GM18519 (cell line): ENCODE measurements at regions not wholly inside any gene's neighbourhood (a gene's known extent, or its start where the extent isn't known, plus 50 kb on each side); places are given as distances from the start of the nearest gene placed in this dataset.

Experiments
- ATAC-seq: cut with Tn5 transposase; IDR thresholded peaks from one replicate; pipeline ENCODE4 v1.9.1; 2021; ENCODE audit warnings: mild to moderate bottlenecking, moderate library complexity; ENCODE audit not compliant: unreplicated experiment, low FRiP score

DNA sequence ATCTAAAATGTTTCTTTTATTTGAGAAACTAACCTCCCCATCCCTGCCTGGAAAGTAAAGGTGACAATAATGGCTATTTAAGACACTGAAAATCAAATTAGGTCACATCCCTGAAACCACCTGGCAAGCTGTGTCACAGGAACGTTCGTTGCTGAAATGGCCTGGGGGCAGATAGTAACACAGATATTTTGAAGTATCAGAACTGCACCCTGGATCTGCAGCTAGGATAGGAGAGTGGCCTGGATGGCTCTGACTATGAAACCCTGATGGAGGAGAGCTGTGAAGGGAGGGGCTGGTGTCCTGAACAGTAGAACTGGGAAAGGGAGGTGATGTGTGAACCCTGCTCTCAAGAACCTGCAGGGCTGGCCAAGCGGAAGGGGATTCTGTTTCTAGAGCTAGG lies 648.3 kb upstream of the CFAP20DC start:
- no peak for ATAC-seq

DNA sequence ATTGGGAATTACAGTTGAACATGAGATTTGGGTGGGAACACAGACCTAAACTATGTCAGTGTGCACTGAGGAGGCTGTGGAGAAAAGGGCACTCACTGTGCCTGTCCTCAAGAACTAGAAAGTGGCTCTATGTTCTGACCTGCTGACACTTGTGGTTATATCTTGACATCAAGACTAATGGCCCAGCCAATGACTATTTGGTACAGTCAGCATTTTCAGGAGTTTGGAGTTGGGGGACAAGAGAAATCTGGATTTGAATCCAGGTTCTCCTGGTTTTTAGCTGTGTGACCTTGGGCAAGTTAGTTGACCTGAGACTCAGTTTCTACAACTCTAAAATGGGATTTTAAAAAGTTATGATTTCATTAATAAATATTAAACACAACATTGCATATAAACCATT lies 647.0 kb upstream of the CFAP20DC start:
- no peak for ATAC-seq

DNA sequence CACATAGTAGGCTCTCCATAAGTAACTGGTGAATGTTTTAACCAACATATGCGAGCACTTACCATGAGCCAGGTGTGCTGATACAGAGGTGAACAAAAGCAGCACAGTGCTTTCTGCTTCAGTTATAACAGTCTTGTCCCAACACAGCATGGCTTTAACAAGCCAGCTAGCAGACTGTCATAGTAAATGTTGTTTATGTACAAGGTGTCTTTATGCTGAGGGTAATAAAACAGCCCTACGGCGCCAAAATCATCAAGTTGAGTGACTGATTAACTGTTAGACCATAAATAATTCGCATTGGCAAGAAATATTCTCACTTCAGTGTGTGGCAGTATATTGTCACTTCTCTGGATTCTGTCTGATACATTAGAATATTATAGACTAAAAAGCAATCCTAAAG lies 646.0 kb upstream of the CFAP20DC start:
- no peak for ATAC-seq

DNA sequence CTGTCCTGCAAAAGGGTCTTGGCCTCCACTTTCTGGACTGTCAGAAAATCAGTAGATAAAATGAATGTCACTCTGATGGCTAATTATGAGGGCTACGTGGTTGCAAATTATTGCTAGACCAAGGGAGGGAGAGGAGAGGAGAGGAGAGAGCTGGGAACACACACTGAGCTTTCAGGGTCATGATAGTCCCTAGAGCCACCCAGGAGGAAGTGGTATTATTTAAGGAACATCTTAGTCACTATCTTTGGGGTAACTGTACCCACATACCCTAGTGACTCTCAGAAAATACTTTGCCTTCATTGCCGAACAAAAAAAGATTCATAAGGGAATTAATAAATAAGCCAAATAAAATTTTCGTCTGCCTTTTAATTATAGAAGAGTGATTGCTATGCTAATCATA lies 642.3 kb upstream of the CFAP20DC start:
- no peak for ATAC-seq

DNA sequence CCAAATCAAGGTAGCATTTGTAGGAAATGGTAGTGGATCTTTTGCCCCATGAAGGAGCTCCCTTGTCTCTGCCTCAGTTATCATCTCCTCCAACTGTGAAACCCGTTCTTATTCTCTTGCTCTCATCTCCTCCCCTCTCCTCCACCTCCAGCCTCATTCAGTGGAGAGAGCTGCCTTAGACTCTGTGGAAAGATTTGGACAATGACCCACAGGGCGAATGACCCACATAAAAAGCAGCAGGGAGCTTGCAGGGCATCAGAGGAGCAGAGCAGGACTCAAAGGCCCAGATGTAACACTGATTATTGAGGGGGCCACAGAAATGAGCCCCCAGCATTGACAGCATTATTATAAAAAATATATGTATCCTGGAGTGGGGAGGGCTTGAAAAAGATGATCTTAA lies 641.1 kb upstream of the CFAP20DC start:
- ATAC-seq, result no peak

DNA sequence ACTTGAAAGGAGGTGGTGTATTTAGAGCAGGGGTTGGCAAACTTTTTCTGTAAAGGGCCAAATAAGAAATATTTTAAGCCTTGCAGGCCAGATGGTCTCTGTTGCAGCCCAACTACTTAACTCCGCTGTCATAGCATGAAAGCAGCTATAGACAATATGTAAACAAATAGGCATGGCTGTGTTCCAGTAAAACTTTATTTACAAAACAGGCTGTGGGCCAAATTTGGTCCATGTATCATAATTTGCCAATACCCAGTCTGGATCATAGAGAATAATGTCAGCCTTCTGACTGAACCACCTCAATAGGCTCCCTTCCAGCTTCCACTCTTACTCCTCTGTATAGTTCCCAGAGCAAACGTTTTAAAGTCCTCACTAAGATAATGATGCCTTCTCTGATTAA lies 638.8 kb upstream of the CFAP20DC start:
- no peak for ATAC-seq

DNA sequence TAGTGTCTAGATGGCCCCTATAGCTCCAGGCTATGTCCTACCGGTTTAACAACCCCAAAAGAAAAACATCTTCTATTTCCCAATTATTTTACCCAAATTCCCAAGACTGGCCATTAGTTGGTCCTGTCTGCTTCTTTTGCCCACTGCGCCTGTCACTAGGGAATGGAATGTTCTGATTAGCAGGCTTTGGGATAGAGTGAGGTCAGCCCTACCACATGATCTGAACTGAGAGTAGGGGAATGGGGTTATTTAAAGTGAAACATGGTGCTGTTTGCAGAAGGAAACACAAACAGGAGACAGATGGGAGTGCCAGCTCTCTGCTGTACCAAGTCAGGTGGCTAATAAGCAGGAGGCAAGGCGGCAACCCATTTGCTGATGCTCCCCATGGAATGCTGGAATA lies 635.6 kb upstream of the CFAP20DC start:
- ATAC-seq, result no peak

DNA sequence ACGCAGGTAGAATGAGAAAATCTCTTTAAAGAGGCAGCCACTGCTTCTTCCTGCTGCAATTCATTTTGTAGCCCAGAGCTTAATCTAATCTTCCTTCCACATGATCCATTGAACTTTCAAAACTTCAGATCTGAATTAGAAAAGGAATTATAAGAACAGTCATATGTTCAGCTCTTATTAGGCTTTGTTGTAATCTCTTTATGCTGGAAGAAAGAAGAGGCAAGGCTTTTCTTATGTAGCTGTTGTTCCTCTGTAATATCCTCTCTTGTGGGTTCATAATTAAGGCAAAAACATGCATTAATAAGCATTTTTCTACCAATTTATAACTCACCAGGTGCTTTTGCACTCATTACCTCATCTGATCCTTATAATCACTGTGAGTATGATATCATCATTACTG lies 634.9 kb upstream of the CFAP20DC start:
- ATAC-seq, result no peak

DNA sequence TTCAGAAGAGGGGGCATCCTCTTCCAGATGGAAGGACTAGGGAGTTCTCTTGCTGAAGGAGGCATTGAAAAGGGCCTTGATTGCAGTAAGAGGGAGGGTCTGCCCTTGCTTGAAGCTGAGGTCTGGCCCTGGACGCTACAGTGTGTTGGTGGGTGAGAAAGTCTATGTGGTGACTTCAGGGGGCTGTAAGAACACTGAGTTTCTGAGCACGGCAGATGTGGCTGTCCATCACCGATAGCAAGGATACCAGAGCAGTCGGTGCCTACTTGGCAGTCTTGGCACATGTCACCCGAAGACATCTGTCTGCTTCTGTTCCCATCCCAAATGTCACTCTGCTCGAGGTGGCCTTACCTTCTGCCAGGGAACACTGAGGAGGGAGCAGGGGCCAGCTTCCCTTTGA lies 631.1 kb upstream of the CFAP20DC start:
- no peak for ATAC-seq

DNA sequence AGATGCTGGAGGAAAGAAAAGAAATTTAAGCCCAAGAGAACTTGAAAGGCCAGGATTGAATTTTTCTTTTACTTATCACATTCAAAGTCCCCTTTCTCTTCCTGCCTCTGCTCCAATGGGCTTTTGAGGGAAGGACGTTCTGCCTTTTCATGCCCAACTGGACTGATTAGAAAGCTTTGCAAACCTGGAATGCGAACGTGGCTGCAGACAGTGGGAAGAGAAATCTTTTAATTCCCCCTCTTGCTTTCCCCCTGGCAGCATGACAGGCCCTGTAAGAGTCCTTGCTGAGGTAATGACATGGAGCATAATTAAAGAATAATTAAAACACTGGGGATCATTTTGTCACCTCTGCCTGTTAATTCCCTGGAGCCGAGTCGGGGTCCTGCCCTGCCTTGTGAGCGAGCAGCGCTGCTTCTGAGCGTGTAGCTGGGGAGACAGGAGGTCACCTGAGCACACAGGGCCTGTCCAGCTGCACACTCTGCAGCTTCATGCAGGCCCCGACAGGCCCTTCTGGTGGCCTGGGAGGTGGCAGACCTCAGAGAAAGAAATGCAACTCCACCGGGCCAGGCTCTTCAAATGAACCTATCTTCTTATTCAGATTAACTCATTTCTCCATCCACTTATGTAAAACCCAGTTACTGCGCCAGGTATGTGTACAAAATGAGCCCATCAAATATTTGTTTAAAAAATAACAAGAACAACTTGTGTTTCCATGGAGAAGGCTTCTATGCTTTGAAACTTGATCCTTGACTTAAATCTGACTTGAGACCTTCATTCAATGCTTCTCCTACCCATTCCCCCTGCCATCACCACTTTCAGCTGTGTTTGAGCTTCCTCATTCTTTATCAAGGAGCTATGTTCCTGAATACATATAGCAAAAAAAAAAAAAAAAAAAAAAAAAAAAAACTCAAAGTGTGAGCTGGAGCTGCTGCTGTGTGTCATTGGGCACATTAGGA lies 628.2 kb upstream of the CFAP20DC start:
- ATAC-seq, result no peak

DNA sequence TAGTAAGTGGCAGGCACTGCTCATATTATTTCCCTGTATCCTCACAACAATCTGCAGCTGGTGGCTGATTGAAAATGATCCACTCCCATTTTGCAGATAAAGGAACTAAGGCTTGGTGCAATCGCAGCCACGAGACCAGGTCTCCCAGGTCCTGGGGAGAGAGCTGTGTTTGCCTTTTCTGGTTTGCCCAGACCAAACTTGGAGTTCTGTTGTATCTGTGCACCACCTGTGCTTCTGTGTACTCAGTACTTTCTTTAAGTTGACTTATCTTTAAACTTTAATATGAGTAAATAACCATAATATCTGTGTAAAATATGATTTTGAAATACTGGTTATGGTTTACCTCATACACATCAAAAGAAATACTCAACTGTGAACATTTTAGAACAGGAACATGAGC lies 625.7 kb upstream of the CFAP20DC start:
- no peak for ATAC-seq

DNA sequence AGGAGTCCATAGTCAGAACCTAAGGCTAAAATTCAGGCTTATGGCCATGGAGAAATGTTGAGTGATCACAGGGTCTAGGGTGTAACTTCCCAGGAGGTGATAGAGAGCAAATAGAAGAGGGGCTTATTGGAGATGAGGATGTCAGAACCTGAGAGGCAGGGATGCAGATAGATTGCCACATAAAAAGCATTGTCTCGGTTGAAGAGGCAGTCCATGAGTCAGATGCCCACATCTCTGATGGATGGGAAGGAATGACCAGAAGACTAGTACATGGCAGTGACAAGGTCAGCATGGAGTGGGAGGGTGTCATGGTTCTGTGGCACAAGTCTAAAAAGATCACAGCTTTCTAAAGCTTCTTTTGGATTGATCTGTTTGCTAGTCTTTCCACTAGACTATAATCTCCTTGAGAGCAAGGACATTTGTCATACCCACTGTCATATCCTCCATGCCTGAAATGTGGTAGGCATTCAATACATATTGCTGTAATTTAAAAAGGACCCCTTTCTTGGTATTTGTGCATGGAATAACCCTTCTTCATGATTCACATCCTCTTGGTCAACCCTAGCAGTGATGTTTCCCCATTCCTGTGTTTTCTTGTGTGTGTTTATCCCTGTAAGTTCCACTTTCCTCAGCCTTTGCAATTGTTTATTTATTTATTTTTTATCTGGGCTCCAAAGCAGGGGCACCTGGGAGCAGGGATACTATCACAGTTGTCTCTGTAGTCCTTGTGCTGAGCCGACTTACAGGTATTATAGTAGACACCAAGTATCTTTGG lies 613.4 kb upstream of the CFAP20DC start:
- no peak for ATAC-seq

DNA sequence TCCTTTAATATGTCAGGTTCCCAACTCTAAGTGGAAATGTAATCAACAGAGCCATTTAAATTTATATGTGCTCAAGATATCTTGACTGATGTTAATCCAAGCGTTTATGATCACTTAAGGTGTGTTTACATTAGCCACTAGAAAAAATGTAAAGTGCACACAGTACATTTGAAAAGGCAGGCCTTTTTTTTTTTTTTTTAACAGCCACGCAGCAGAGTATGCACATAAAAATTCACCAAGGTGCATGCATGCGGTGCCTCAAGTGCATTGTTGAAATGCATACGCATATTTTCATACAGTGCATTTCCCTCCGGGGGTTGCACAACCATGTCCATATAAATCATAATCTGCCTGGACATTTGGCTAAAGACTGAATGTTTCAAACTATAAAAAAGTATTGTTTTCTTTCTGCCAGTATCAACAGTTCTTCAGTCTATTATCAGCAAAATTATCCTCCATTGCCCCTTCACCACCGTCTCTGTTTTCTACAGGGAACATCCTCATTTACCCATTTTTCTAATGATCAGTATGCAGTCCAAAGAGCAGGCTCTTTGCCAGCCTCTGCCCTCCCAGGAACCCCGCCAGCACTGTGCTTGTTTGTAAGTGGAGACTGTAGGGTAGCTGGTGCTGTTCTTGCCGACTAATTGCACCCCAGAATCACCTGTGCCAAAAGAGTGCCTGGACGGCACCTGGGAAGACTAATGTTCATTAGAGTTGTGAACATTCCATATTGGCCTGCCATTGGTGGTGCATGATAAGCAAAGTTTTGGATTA lies 611.2 kb upstream of the CFAP20DC start:
- ATAC-seq, result no peak

DNA sequence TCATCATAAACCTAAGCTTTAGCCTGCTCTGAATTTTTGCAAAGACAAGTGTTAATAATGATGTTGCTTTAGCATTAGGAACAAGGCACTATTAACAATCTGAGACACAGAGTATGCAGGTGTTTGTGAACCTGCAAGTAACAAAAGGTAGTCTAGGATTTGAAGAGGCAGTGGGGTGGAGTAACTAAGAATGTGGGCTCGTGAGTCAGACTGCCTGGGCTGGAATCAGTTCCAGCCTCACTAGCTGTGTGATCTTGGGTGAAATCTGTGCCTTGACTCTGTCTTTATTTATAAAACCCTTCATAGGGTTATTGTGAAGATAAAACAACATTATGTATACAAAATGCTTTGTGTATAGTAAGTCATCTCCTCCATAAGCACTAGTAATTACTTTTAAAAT lies 610.6 kb upstream of the CFAP20DC start:
- ATAC-seq, result no peak

DNA sequence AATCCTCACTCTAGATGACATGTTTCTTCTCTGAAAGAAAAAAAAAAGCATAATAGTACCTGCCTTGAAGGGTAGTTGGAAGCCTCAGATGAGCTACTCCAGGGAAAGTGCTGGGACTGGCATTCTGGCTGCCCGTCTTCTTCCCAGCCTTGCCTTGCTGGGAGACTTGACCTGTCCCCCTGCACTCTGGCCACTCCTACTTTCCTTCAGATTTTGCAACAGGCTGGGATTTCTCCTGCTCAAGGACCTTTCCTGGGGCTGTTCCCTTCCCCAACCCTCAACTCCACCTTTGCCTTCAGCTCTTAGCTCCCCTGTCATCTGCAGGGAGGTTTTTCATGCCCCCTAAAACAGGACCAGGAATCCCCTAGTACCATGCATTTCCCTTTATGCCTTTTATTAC lies 609.9 kb upstream of the CFAP20DC start:
- no peak for ATAC-seq

DNA sequence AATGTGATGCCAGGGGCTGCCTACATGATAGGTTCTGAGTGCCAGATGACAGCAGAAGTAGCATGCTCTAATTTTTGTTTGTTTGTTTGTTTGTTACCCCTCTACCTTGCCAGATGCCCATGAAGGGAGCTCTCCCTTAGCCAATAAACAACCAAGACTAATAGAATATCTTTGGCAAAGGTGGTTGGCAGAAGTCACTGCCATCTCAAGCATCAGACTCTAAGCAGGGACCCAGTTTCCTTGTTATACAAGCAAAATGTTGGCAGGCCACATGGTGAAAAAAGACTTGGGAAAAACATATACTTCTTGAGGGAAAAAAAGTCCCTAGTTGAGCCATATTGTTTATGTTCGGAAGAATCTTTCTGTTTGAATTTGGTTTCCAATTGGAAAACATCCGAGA lies 609.0 kb upstream of the CFAP20DC start:
- no peak for ATAC-seq

DNA sequence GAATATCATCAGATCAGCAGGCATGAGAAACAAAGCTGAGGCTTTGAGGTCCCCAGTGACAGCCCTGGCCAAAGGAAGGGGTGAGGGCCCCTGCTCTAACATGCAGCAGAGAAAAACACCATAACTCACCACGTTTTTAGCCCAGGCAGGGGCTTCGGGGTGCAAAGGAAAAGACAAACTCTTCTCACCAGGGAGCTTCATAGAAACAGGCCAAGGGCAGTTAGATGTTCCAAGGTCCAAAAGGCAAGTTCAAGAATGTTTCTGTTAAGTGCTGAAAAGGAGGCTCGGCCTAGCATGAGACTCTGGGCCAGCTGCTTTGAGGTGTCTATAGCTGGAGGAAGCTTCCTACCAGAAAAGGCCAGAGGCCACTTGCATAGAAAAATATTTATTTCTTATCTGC lies 608.4 kb upstream of the CFAP20DC start:
- no peak for ATAC-seq

DNA sequence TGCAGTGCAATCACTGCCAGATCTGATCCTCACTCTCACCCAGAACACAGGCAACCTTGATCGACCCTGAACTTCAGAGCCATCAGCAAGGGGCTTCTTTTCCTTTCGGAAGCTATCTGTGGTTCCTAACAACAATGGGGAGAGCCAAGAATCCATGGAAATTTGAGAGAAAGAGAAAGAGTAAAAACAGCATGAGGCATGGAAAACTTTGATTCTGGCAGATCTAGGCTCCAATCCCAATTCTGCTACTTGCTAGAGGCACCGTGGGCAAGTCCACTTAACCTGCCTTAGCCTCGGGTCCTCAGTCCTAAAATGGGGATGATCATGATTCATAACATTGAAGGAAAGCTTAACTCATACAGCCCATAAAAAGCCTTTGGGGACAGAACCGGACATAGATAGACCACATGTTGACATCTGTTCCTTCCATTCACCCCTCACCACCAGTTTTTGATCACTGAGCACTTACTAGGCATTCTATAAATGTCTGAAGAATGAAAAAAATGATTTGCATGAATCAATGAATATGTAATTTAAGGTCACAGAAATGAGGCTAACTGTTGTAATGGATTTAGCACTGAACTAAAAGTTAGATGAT lies 605.7 kb upstream of the CFAP20DC start:
- no peak for ATAC-seq

DNA sequence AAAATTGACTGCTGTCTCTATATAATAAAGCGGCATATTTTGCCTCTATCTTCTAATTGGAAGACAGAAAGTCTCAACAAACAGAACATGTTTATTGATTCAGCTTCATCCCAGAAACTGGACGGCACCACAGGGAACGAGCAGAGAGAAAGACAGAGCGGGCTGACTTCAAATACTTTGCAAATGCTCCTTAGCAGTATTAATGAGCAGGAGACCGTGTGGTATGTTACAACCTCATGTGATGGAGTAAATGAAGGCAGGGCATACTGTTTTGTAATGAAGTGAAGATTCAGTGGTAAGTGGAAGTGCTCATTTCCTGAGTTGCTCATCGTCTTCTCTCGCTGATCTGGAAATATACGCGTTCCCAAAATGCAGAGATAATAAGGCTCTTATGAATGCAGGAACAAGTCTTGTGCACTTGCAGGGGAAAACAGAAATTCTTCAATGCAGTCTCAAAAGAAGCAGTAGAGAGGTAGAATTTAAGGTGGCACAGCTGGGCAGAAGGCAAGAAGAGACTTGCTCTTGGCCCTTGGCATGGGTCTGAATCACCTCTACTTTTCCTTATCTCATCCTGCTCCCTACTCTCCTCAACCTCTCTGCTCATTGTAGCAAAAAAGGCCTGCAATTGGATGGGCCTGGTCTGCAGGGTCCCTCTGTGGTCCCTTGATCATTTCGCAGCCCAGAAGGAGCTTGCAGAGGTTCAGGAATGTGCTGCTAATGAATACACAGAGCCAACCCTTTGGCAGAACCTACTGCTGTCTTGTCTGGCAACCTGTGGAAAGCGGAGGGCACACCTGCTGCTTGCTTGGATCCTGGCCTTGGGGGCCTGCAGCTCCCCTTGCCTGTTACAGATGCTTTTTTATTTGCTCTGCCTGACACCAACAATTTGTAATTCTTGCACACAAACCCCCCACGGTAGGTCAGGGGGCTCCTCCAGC lies 604.9 kb upstream of the CFAP20DC start:
- no peak for ATAC-seq

DNA sequence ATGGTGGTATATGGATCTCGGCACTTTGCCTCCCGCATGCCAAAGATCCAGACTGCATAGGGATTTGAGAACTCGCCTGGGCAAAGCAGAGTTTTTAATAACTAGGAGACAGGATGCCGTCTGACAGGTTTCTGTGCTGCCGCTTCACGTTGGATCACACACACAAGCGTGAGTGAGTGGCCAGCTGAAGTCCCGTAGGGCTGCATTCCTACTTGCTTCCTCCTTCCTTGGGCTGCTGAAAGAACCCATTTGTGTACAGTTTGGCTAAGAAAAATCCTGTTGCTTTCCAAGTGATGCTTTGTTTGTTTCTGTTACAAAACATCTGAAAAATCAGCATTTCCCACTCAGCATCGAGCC lies 604.3 kb upstream of the CFAP20DC start:
- ATAC-seq, result no peak
